ENCODE measurements at regions not wholly inside any gene's neighbourhood (a gene's known extent, or its start where the extent isn't known, plus 50 kb on each side); places are given as distances from the start of the nearest gene placed in this dataset.

DNA sequence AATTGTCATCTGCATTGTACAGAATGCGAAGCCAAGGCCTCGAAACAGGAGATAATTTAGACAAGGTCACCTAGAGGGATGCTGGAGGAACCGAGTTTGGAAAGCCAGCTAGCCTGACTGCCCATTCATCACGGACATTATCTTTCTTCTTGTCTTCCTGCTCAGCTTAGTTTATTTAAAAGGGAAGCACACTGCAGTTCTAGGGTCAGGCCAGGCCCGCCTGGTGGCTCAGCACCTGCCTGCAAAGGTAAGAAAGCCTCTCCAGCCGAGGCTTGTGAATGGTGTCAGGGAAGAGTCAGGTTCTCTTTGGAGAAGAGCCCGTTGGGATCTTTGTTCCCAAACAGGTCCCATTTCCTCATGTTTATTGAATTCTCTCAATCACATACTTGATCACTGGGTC lies 246.5 kb downstream of the BLID start:
- no TSS peak for BruUV-seq (replicated peaks)
- ATAC-seq (no peak), DNase-seq (ENCODE audit: low read depth, low spot score) (no peak)
- CTCF ChIA-PET, result no interaction called here
- intact Hi-C loops (cut with micrococcal nuclease; ENCODE audit: unreplicated experiment) (no loop called here), in situ Hi-C loops (cut with HindIII; ENCODE audit: low pct_unique_long_range_greater_than_20kb, low sequenced_read_pairs) (no loop called here)
- Histone ChIP-seq H3K36me3 (ENCODE audit: control insufficient read depth, insufficient read depth, low read length) (no peaks in the 10 kb centered on the region), H3K9me3 (ENCODE audit: control insufficient read depth, insufficient read depth, low read depth, low read length) (no peaks in the 10 kb centered on the region), H3K4me1 (ENCODE audit: control insufficient read depth, insufficient read depth, low read length) (no peaks in the 10 kb centered on the region), H3K4me3 (ENCODE audit: low read depth in 2 of 2, low read length in 2 of 2) (no peak overlapping the region), H3K27ac (ENCODE audit: low read length) (no peak overlapping the region), H3K27me3 (ENCODE audit: control insufficient read depth, insufficient read depth, low read length) (no peaks in the 10 kb centered on the region)
- POLR2A ChIA-PET, result no interaction called here
- TF ChIP-seq SIN3A (IDR thresholded peaks at IDR 0.05; ENCODE audit: borderline replicate concordance, insufficient read depth, low read depth, low read length) (no peak), POLR2AphosphoS5 (IDR thresholded peaks at IDR 0.05; ENCODE audit: low read depth, low read length) (no peak), TCF7L2 (IDR thresholded peaks at IDR 0.05; ENCODE audit: low read depth, low read length) (no peak)
- TF ChIP-seq, protein P1, sequence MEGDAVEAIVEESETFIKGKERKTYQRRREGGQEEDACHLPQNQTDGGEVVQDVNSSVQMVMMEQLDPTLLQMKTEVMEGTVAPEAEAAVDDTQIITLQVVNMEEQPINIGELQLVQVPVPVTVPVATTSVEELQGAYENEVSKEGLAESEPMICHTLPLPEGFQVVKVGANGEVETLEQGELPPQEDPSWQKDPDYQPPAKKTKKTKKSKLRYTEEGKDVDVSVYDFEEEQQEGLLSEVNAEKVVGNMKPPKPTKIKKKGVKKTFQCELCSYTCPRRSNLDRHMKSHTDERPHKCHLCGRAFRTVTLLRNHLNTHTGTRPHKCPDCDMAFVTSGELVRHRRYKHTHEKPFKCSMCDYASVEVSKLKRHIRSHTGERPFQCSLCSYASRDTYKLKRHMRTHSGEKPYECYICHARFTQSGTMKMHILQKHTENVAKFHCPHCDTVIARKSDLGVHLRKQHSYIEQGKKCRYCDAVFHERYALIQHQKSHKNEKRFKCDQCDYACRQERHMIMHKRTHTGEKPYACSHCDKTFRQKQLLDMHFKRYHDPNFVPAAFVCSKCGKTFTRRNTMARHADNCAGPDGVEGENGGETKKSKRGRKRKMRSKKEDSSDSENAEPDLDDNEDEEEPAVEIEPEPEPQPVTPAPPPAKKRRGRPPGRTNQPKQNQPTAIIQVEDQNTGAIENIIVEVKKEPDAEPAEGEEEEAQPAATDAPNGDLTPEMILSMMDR (IDR thresholded peaks at IDR 0.05), result no peak
- TF ChIP-seq, protein P2, sequence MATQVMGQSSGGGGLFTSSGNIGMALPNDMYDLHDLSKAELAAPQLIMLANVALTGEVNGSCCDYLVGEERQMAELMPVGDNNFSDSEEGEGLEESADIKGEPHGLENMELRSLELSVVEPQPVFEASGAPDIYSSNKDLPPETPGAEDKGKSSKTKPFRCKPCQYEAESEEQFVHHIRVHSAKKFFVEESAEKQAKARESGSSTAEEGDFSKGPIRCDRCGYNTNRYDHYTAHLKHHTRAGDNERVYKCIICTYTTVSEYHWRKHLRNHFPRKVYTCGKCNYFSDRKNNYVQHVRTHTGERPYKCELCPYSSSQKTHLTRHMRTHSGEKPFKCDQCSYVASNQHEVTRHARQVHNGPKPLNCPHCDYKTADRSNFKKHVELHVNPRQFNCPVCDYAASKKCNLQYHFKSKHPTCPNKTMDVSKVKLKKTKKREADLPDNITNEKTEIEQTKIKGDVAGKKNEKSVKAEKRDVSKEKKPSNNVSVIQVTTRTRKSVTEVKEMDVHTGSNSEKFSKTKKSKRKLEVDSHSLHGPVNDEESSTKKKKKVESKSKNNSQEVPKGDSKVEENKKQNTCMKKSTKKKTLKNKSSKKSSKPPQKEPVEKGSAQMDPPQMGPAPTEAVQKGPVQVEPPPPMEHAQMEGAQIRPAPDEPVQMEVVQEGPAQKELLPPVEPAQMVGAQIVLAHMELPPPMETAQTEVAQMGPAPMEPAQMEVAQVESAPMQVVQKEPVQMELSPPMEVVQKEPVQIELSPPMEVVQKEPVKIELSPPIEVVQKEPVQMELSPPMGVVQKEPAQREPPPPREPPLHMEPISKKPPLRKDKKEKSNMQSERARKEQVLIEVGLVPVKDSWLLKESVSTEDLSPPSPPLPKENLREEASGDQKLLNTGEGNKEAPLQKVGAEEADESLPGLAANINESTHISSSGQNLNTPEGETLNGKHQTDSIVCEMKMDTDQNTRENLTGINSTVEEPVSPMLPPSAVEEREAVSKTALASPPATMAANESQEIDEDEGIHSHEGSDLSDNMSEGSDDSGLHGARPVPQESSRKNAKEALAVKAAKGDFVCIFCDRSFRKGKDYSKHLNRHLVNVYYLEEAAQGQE (IDR thresholded peaks at IDR 0.05; ENCODE audit: insufficient read depth in 1 of 2, low read depth in 2 of 2, low read length in 1 of 2), result no peak

DNA sequence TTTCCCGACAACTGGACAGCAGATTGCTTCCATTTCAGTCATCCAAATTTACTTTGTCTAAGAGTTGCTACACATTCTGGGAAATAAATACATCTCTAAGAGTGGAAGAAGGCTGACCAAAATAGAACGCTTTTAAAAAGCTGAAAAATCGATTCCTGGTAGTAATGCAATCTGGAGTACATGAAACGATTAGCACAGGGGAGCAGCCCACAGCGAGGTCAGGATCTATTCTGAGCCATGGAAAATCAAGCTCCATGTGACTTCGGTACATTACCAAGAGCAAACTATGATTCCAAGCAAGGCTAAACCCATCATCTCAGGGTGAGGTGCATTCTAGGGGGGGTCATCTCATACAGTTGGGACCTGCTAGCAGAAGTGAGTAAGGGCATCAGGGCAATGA lies 249.3 kb downstream of the BLID start:
- no peaks in the 10 kb centered on the region for H3K27me3 ChIP-seq (ENCODE audit: control insufficient read depth, insufficient read depth, low read length)
- no peaks in the 10 kb centered on the region for H3K4me1 ChIP-seq (ENCODE audit: control insufficient read depth, insufficient read depth, low read length)
- BruUV-seq (replicated peaks), result no TSS peak
- no peaks in the 10 kb centered on the region for H3K36me3 ChIP-seq (ENCODE audit: control insufficient read depth, insufficient read depth, low read length)
- H3K9me3 ChIP-seq (ENCODE audit: control insufficient read depth, insufficient read depth, low read depth, low read length), result peaks cover 8% of the 10 kb centered on the region; the same call in 1 of the 2 replicates
- no peak overlapping the region for H3K27ac ChIP-seq (ENCODE audit: low read length)
- CTCF ChIA-PET, result no interaction called here
- no peak for ATAC-seq
- TF ChIP-seq, protein P1 (IDR thresholded peaks at IDR 0.05), result no peak
- TF ChIP-seq SIN3A (IDR thresholded peaks at IDR 0.05; ENCODE audit: borderline replicate concordance, insufficient read depth, low read depth, low read length), result no peak
- TF ChIP-seq POLR2AphosphoS5 (IDR thresholded peaks at IDR 0.05; ENCODE audit: low read depth, low read length), result no peak
- TF ChIP-seq, protein P2 (IDR thresholded peaks at IDR 0.05; ENCODE audit: insufficient read depth in 1 of 2, low read depth in 2 of 2, low read length in 1 of 2), result no peak
- TF ChIP-seq TCF7L2 (IDR thresholded peaks at IDR 0.05; ENCODE audit: low read depth, low read length), result no peak
- DNase-seq (ENCODE audit: low read depth, low spot score), result no peak
- POLR2A ChIA-PET, result no interaction called here
- H3K4me3 ChIP-seq (ENCODE audit: low read depth in 2 of 2, low read length in 2 of 2), result no peak overlapping the region
- intact Hi-C loops (cut with micrococcal nuclease; ENCODE audit: unreplicated experiment) (no loop called here), in situ Hi-C loops (cut with HindIII; ENCODE audit: low pct_unique_long_range_greater_than_20kb, low sequenced_read_pairs) (no loop called here)

Measured in Panc1 (cell line).